GM11168 (cell line): ENCODE measurements at regions not wholly inside any gene's neighbourhood (a gene's known extent, or its start where the extent isn't known, plus 50 kb on each side); places are given as distances from the start of the nearest gene placed in this dataset.

ENCODE experiments used
- in situ Hi-C: fragments of 300-500 bp; cut with MboI; formaldehyde crosslinking; loops from one replicate; pipeline ENCODE4 v1.12.0; 2022; ENCODE audit warnings: low sequenced_read_pairs; ENCODE audit not compliant: unreplicated experiment

DNA sequence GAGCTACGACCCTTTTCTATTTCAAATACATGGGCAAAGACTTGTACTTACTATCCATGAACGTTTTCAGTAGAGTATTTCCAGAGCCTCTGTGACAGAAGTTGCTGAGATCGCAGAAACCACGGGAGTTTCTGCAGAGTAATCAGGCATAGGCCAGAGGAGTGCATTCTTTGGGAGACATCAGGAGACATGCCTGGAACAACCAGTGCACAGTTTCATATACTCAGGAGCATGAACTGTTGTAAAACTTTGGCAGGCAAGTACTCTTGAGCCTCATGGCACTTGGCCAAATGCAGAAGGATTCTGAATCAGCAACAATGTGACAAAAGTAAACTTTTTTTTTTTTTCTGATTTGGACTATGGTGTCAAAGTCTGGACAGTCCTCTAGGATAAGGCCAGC lies 307.1 kb downstream of the GRB14 start:
- in situ Hi-C loops: no loop called here

DNA sequence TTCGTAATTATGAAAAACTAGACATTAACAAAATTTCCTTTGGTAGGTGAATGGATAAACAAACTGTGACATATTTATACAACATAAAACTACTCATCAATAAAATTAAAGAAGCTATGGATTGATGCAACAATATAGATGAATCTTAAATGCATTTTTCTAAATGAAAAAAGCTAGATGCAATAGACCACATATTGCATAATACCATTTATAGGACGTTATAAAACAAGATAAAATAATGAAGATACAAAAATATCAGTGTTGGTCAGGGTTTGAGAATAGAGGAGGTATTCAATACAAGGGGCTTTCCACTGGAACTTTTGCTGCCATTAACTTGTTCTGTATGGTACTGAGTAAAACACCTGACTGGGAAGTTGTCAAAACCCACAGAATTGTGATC lies 314.4 kb downstream of the GRB14 start:
- in situ Hi-C loops: no loop called here

DNA sequence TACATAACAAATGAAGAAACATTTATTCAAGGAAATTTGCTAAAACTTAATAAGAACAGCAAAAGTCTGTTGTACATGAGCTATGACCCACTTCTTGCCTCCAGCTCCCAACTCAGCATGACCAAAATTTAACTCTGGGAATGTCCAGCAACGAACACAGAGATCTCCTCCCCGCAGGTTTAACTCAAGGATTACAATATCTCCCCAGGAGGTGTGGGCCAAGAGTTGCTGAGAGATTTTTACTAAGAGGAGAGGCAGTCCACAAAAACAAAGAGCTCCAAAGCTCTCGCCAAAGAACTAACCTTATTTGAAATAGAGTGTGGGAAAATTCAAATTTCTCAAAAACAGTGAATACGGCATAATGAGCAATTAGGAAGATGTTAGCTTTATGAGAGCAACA lies 318.5 kb downstream of the GRB14 start:
- in situ Hi-C loops: no loop called here

DNA sequence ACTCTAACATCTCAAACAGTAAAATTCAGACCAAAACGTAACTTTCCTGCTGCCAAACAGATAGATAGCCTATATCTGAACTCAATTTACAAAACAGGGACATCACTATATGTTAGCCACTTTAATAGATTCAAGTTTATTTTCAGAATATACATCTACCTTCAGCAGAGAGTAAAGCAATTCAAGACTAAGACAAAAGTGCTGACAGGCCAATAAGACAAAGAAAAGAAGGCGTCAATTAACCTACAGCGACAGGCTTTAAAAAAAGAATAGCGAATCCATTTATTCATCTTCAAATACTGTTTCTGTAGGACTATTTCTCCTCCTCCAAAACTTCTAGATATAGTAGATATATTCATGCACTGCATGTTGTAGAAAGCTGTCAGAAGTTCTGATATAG lies 333.0 kb downstream of the GRB14 start:
- in situ Hi-C loops: no loop called here

DNA sequence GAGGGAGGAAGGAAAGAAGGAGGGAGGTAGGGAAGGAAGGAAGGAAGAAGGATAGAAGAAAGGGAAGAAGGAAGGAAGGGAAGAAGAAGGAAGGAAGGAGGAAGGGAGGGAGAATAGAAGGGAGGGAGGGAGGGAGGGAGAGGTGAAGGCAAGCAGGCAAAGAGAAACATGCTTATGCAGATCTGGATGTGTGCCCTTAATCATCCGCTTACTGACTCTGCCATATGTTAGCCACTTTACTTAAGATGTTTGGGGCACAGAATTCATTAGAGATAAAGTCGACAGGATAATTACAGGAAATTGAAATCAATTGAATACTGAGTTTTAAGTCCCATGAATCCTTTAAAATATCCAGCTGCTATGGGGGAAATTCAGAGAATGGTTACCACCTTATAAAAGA lies 334.2 kb downstream of the GRB14 start:
- in situ Hi-C loops: no loop called here

DNA sequence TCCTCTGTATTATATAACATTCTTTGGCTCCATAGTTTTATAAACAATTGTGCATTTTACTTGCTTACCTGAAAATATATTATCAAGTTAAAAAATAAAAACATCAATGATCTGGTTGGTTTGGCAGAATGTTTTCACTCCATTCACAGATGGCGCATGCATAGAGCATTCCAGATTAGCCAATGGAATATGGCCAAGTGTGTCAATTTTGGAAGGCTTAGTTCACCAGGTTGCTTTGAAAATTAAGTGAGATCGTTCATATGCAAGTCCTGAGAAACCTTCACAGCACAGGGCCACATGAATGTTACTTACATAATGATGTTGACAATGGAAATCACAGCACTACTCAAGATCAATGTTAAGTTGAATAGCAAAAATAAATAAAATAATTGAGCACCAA lies 335.7 kb downstream of the GRB14 start:
- in situ Hi-C loops: no loop called here

DNA sequence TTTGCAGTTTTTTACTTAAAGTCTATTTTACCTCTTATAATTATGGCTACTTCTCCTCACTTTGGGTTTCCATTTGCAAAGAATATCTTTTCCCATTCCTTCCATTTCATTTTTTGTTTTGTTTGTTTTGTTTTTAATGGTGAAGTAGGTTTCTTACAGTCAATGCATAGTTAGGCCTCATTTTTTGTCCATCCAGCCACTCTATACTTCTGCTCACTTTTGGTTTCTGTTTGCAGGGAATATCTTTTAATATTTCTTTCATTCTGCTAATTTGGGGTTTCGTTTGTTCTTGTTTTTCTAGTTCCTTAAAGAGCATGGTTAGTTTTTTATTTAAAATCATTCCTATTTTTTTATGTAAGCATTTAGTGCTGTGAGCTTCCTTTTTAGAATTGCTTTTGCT lies 339.4 kb downstream of the GRB14 start:
- in situ Hi-C loops: no loop called here

DNA sequence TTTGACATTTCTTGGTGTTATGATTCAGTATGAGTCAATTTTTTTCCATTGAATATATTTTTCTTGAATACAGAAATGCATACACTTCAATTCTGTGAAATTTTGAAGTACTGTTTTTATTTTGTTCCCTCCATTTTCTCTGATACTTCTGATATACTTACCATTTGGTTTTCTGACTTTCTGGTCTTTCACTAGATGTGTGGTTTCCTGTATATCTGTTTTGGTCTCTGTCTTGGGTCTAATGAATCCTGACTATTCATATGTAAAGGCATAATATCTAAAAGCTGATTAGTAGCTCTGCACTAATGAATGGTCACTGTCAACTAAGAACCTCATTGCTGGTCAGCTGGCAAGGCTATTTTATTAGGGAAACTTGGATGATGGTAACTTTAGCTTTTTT lies 345.6 kb downstream of the GRB14 start:
- in situ Hi-C loops: no loop called here

DNA sequence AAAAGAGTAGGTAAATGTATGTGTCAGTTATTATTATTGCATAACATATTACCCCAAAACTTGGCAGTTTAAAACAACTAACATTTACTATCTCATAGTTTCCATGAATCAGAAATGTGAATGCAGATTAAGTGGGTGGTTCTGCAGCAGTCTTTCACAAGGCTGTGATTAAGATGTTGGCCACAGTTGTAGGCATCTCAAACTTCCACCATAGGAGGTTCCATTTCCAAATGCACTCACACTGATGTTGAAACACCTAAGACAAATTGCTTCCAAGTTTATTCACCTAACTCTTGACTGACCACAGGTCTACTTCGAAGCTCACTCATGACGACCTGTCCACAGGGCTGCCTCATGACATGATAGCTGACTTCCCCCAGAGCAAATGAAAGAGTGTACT lies 360.8 kb downstream of the GRB14 start:
- in situ Hi-C loops: no loop called here

DNA sequence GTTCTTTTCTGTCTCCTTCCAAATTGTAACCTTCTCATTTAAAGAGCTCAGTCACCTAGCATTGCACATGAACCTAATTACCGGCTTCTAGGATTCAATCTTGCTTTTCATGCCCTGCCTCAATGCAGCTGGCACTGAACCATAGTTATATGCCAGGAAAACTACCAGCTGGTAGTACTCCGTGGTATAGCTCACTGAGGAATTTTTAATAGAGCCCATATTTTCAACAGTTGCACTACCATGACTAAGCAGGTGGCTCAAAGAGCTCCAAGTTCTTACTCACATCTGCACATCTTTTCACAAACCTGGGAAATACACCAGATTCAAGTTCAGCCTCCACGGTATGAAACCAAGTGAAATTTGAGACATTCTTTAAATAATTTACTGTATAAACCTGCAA lies 363.5 kb downstream of the GRB14 start:
- in situ Hi-C loops: no loop called here

DNA sequence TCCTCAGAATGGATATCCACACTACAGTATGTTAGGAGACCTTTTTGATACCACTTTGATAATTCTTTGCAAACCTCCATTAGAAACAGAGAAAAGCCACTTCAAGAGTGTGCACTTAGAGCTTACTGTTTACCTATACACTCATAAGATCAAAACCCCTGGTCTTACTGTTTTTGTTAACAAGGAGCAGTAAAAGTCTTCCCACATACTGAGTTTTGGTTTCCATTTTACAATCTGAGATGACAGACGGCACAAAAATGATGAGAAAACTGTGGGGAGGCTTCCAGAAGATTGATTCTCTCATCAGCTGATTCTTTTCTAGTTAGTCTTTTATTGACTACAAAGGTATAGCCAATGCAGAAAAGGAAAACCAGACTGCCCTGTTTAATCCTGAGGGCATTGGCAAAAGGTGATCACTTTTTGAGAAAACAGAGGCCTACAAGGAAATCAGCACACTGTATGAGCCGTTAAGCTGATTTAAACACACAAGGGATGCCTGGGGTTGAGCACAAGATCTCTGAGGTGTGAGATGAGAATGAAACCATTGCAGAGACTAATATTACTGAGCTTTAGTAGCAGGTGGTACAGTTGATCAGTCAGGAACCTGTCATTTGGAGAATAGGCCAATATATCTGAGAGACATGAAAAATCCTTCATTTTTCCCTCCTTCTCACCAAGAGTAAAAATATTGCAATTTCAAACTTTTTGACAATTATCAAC lies 368.6 kb downstream of the GRB14 start:
- in situ Hi-C loops: no loop called here

DNA sequence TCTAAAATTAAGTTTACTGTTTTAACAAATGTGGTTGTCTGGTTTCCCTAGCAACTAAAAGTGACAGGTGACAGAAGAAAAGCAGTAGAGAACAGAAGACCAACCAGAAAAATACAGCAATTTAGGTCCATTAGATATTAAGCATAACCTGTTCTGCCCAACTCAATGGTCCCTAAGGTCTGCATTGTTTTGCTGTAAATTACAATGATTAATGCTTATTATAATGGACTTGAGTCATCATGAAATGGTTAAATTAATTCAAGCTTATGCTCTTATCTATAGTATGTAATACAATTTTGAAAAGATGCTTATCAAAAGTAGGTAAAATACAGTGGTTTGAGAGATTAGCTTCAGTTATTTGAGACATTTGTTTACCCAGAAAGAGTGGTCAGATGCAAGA lies 378.0 kb downstream of the GRB14 start:
- in situ Hi-C loops: no loop called here

DNA sequence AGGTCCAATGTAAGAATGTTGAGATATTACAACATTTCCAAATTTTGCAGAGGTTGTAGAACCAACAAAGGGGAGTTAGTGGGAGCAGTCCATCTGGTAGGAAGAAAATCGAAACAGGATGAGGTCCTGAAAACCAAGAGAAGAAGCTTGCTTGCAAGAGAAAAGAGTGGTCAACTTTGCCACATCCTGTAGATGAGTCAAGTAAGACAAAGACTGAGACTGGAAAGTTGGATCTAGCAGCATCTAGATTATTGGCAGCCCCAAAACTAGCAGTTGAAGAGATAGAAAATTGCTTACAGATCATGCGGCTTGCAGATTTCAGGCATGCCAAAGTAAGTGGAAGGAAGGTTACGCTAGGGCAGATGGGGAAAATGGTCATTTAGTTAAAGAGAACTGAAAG lies 378.9 kb downstream of the GRB14 start:
- in situ Hi-C loops: no loop called here

DNA sequence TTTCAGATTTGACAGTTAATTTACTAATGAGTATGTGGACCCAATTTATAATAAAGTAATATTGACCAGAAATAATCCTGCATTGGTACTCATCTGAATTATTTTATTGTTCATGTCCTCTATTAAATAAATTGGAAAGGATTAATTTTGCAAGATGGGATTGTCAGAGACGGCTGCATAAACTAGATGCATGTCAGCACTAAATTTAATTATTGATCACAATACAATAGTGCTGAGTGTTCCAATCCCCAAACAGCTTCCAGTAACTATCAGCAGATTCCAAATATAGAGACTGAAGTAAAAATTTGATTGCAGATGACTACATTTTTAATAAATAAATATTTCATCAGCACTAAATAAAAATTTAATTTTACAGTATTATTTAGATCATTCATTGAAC lies 387.2 kb downstream of the GRB14 start:
- in situ Hi-C loops: no loop called here

DNA sequence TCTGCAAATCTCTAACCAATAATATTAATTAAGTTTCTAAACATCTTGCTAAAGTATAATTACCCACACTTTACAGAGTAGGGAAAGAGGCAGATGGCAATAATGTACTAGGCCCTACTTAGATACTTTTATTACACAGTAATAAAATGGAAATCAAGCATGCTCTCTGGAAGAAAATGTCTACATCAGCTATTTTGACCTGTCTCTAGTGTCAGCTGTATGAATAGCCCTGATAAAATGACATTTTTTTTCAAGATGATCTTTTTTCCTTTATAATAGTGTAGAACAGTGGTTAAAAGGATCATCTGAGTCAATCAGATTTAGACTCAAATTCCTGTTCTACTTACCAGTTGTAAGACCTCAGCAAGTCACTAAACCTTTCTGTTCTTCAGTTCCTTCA lies 397.3 kb downstream of the GRB14 start:
- in situ Hi-C loops: no loop called here

DNA sequence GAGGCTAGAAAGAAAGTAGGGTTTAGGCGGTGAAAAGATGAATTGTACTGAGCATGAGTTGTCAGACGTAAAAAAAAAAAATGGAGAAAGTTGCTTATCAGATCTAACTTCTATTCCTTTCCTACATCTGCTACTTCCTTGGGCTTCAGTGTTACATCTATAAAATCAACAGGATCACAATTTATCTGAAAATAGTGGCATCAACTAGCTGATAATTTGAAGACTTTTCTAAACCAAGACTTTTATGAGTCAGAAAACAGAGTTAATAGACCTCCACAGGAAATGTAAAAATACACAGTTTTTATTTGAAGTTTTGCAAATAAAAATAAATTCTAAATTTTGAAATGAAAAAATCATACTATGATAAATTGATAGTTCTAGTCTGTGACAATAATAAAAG lies 399.8 kb downstream of the GRB14 start:
- in situ Hi-C loops: no loop called here

DNA sequence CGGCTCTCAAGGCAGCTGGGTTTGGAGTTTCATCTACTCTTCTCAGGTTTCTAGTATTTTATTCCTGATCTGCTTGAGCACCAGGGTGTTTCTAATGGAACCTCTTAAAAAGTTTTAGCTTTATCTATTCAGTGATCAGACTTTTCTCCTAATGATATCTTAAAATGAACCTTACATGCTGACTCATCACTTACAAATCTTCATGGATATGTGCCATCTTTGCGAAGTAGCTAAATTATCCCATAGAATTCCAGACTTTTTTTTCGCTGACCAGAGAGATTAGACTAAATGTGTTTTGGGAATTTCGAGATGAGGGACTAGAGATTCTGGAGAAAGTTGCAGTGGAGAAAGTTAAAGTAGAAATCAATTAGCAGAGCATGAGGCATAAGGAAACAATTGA lies 401.0 kb downstream of the GRB14 start:
- in situ Hi-C loops: no loop called here

DNA sequence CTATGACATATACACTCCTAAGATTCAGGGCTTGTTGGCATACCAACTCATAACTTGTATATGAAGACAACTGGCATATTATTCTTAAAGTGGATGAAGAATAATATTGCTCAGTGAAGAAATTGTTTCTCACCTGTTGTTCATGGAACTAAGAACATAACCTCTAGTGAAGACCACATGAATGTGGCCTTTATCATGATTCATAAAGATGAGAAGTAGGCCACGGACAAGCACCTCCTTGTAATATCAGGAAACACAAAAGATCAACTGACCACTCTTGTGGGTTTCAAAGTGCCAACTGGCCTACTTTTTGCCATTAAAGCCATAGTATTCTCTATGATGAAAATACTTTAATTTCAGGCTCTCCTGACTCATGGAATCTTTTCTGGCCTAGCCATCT lies 407.4 kb downstream of the GRB14 start:
- in situ Hi-C loops: no loop called here

DNA sequence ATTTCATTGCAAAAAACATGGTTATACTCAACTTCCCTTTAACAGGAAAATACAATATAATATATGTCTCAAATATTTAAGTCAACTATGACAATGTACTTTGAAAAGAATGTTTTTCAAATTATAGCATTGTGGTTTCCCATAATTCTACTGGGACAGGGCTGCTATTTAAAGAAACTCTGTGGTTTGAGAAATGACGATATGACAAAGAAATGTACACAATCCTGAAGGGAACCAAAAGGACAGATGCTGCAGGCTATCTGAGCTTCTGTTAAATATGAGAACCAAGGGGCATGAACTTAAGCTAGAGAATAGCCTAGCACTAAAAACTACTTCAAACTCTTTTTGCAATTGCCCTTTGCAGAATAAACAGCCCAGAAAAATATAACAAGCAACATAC lies 415.9 kb downstream of the GRB14 start:
- in situ Hi-C loops: no loop called here

DNA sequence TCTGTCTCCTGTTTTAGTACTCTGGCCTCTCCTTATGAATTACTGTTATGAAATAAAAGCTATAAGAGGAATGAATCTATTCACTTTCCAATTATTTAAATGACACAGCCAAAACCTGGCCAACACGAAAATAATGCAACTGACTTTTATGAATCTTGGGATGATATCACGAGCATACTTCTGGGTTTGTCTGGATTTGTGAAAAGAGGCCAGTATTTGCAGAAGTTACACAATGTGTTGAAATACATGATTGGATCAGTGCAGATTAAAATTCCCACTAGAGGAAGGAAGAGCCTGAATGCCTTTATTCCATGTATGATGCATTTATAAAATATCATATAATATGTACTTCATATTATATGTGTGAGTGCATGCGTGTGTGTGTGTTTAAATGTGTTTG lies 418.2 kb downstream of the GRB14 start:
- in situ Hi-C loops: no loop called here

DNA sequence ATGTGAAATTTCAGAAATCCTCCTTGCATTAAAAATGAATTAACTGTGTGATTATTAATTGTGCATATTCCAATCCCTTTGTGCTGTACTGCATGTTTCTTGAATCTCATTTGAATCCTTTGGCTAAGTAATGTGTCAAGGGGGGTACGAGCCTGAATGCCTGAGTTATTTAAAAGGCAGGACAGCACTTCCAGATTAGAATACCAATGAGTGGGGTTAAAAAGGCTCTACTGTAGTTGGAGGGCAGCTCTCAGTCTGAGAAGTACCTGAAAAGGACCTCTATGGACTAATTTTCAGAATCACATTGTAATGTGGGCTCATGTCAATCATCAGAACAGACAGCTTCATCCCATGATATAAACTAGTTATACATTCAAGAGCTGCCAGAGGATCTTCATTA lies 423.0 kb downstream of the GRB14 start:
- in situ Hi-C loops: no loop called here

DNA sequence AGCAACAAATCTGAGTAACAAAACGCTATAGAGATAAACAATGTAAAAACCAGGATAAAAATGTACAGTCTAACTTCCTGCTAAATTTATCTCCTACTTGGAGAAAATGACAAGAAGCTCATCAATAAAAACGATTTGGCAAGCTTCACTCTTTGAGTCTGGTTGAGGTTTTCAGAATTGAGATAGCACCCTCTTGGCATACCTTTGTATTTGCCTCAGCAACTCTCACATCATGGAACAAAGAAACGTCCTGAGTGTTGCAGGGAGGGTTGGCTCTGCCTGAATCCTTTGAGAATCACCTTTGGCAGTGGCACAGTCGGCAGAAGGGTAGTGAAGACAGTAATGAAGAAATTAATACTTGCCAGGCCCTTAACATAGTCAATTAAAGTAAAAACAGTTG lies 430.6 kb downstream of the GRB14 start:
- in situ Hi-C loops: no loop called here

DNA sequence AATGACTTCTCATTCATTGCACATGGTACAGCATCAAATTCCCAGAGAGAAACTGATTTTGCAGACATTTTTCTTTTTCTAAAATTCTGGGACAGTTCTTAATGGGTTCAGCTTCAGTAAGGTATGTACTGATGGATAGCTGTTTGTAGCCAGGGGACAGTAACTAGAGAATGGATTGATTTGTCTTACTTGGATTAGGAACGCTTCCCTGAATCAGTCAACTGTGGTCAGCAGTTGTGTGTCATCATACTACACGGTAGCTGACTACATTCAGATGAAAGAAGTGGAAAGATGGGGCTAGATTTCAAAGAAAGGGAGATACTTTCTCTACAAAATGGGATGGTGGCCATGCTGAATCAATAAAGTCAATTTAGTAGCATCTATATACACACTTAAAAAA lies 431.4 kb downstream of the GRB14 start:
- in situ Hi-C loops: no loop called here
